ENCODE measurements at regions not wholly inside any gene's neighbourhood (a gene's known extent, or its start where the extent isn't known, plus 50 kb on each side); places are given as distances from the start of the nearest gene placed in this dataset.
"Not testable (repeated sequence)": the region's sequence is repeated elsewhere in the genome, so short reads cannot be mapped to it uniquely, and the experiment has no call there.

- no peak for DNase-seq
Observed at GRCh38 chr7:156590212-156590611, 50.4 kb upstream of the RNF32 start.

- DNase-seq = no peak
Observed at GRCh38 chr7:156589808-156590207, 50.8 kb upstream of the RNF32 start.

GRCh38 chr7:156585926-156586325 is 54.6 kb upstream of the RNF32 start:
- DNase-seq = no peak

- DNase-seq = no peak
Observed at GRCh38 chr7:156585025-156585648, 55.4 kb upstream of the RNF32 start.

GRCh38 chr7:156582591-156583123 is 57.9 kb upstream of the RNF32 start:
- DNase-seq = no peak

- DNase-seq = no peak
Observed at GRCh38 chr7:156580036-156580435, 60.5 kb upstream of the RNF32 start.

- DNase-seq = no peak
Observed at GRCh38 chr7:156579566-156579965, 61.0 kb upstream of the RNF32 start.

- DNase-seq = no peak
Observed at GRCh38 chr7:156578978-156579430, 61.6 kb upstream of the RNF32 start.

- no peak for DNase-seq
Observed at GRCh38 chr7:156578578-156578940, 62.0 kb upstream of the RNF32 start.

- no peak for DNase-seq
Observed at GRCh38 chr7:156577645-156578577, 62.7 kb upstream of the RNF32 start.

- no peak for DNase-seq
Observed at GRCh38 chr7:156576216-156577058, 64.1 kb upstream of the RNF32 start.

GRCh38 chr7:156568258-156568657 is 72.3 kb upstream of the RNF32 start:
- DNase-seq = no peak

GRCh38 chr7:156566812-156567549 is 73.6 kb upstream of the RNF32 start:
- DNase-seq = no peak

GRCh38 chr7:156565002-156565401 is 75.6 kb upstream of the RNF32 start:
- DNase-seq = not testable (repeated sequence)

GRCh38 chr7:156560696-156561095 is 79.9 kb upstream of the RNF32 start:
- DNase-seq = no peak

GRCh38 chr7:156560075-156560474 is 80.5 kb upstream of the RNF32 start:
- no peak for DNase-seq

- no peak for DNase-seq
Observed at GRCh38 chr7:156559001-156559400, 81.6 kb upstream of the RNF32 start.

- DNase-seq = no peak
Observed at GRCh38 chr7:156558198-156558597, 82.4 kb upstream of the RNF32 start.

- no peak for DNase-seq
Observed at GRCh38 chr7:156556083-156556482, 84.5 kb upstream of the RNF32 start.

- no peak for DNase-seq
Observed at GRCh38 chr7:156554488-156554887, 86.1 kb upstream of the RNF32 start.

- no peak for DNase-seq
Observed at GRCh38 chr7:156549636-156550035, 90.9 kb upstream of the RNF32 start.

GRCh38 chr7:156547884-156548561 is 92.6 kb upstream of the RNF32 start:
- DNase-seq = no peak

Measured in MV-4-11 (cell line).